ENCODE measurements at regions not wholly inside any gene's neighbourhood (a gene's known extent, or its start where the extent isn't known, plus 50 kb on each side); places are given as distances from the start of the nearest gene placed in this dataset.

- FAIRE-seq (no peak), DNase-seq (no peak)
- Histone ChIP-seq H3K27ac (ENCODE audit: low read depth in 2 of 2, low read length in 2 of 2) (no peak overlapping the region), H3K27me3 (ENCODE audit: control insufficient read depth, insufficient read depth, low read length) (no peaks in the 10 kb centered on the region), H3K9me3 (ENCODE audit: control insufficient read depth in 2 of 3, insufficient read depth in 1 of 3, low read length in 3 of 3) (no peaks in the 10 kb centered on the region), H3K4me3 (ENCODE audit: low read length in 3 of 3) (no peak overlapping the region), H3K4me1 (ENCODE audit: control insufficient read depth in 2 of 3, insufficient read depth in 2 of 3, low read depth in 1 of 3, low read length in 3 of 3) (no peaks in the 10 kb centered on the region), H3K9ac (ENCODE audit: low read length in 3 of 3) (no peak overlapping the region), H3K36me3 (ENCODE audit: control insufficient read depth in 2 of 3, insufficient read depth in 3 of 3, low read length in 3 of 3) (no peaks in the 10 kb centered on the region)
- no peak for TF ChIP-seq CTCF (IDR thresholded peaks at IDR 0.05; ENCODE audit: borderline replicate concordance, extremely low read depth, insufficient read depth)
- intact Hi-C loops (cut with DNase I) = no loop called here
Observed at GRCh38 chr4:129438456-129438981, 342.6 kb downstream of the C4orf33 start.

- Histone ChIP-seq H3K9ac (ENCODE audit: low read length in 3 of 3) (no peak overlapping the region), H3K36me3 (ENCODE audit: control insufficient read depth in 2 of 3, insufficient read depth in 3 of 3, low read length in 3 of 3) (no peaks in the 10 kb centered on the region), H3K27ac (ENCODE audit: low read depth in 2 of 2, low read length in 2 of 2) (no peak overlapping the region), H3K9me3 (ENCODE audit: control insufficient read depth in 2 of 3, insufficient read depth in 1 of 3, low read length in 3 of 3) (no peaks in the 10 kb centered on the region), H3K4me1 (ENCODE audit: control insufficient read depth in 2 of 3, insufficient read depth in 2 of 3, low read depth in 1 of 3, low read length in 3 of 3) (no peaks in the 10 kb centered on the region), H3K4me3 (ENCODE audit: low read length in 3 of 3) (no peak overlapping the region), H3K27me3 (ENCODE audit: control insufficient read depth, insufficient read depth, low read length) (no peaks in the 10 kb centered on the region)
- no peak for FAIRE-seq
- TF ChIP-seq CTCF (IDR thresholded peaks at IDR 0.05; ENCODE audit: borderline replicate concordance, extremely low read depth, insufficient read depth) = no peak
- DNase-seq = peak in 1 of 5 donors; percentile 46
- intact Hi-C loops (cut with DNase I) = no loop called here
Observed at GRCh38 chr4:129446074-129446473, 350.1 kb downstream of the C4orf33 start.

- Histone ChIP-seq H3K27ac (ENCODE audit: low read depth in 2 of 2, low read length in 2 of 2) (no peak overlapping the region), H3K4me1 (ENCODE audit: control insufficient read depth in 2 of 3, insufficient read depth in 2 of 3, low read depth in 1 of 3, low read length in 3 of 3) (no peaks in the 10 kb centered on the region), H3K9me3 (ENCODE audit: control insufficient read depth in 2 of 3, insufficient read depth in 1 of 3, low read length in 3 of 3) (no peaks in the 10 kb centered on the region), H3K36me3 (ENCODE audit: control insufficient read depth in 2 of 3, insufficient read depth in 3 of 3, low read length in 3 of 3) (no peaks in the 10 kb centered on the region), H3K9ac (ENCODE audit: low read length in 3 of 3) (no peak overlapping the region), H3K27me3 (ENCODE audit: control insufficient read depth, insufficient read depth, low read length) (no peaks in the 10 kb centered on the region), H3K4me3 (ENCODE audit: low read length in 3 of 3) (no peak overlapping the region)
- intact Hi-C loops (cut with DNase I) = no loop called here
- no peak for TF ChIP-seq CTCF (IDR thresholded peaks at IDR 0.05; ENCODE audit: borderline replicate concordance, extremely low read depth, insufficient read depth)
- DNase-seq (peak in 1 of 5 donors; percentile 0), FAIRE-seq (no peak)
Observed at GRCh38 chr4:129453524-129454200, 357.7 kb downstream of the C4orf33 start.

Measured in kidney (tissue), 13 donors.